GM12891 (cell line): ENCODE measurements at regions not wholly inside any gene's neighbourhood (a gene's known extent, or its start where the extent isn't known, plus 50 kb on each side); places are given as distances from the start of the nearest gene placed in this dataset.

ENCODE experiments used
- POLR2A ChIP-seq: IDR thresholded peaks from 2 replicates; pipeline ENCODE4 v1.6.1; 2011; ENCODE audit warnings: low read depth, low read length, control low read depth
- POLR2AphosphoS5 ChIP-seq: IDR thresholded peaks from 2 replicates; pipeline ENCODE4 v1.6.1; 2011; ENCODE audit warnings: low read depth, low read length, control low read depth
- TAF1 ChIP-seq: IDR thresholded peaks from 2 replicates; pipeline ENCODE4 v1.6.1; 2011; ENCODE audit warnings: low read depth, low read length, control low read depth

DNA sequence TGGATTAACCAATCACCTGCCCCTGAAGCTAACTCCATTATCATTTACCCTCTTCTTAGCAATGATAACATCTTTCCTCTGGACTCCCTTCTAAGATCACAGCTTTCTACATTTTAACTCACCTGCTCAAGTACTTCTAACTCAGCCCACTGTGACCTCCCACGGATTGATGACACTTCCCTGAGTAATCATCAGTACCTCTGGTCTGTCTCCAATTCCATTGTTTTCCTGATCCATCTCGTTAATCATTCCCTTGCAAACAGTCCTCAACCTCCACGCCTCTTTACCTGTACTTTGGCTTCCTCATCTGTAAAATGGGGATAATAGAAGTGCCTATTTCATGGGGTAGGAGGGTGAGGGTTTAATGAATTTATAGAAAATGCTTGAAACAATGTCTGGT, 195.3 kb upstream of the APP start:
- TF ChIP-seq POLR2A (no peak), POLR2AphosphoS5 (no peak), TAF1 (no peak)
